NCI-H1092 (cell line): ENCODE measurements at regions not wholly inside any gene's neighbourhood (a gene's known extent, or its start where the extent isn't known, plus 50 kb on each side); places are given as distances from the start of the nearest gene placed in this dataset.
"Not testable (repeated sequence)": the region's sequence is repeated elsewhere in the genome, so short reads cannot be mapped to it uniquely, and the experiment has no call there.

Experiments used
- DNase-seq: peaks from one replicate; lab custom pipeline; 2025; lab: John Stamatoyannopoulos, UW

- no peak for DNase-seq
These were observed 448.0 kb downstream of the KCNT2 start for GRCh38 chr1:196160066-196160795.

- DNase-seq, result no peak
These were observed 452.7 kb downstream of the KCNT2 start for GRCh38 chr1:196155586-196155985.

GRCh38 chr1:196152975-196153374 lies 455.3 kb downstream of the KCNT2 start:
- no peak for DNase-seq

- no peak for DNase-seq
These were observed 456.2 kb downstream of the KCNT2 start for GRCh38 chr1:196152086-196152485.

- DNase-seq, result no peak
These were observed 459.8 kb downstream of the KCNT2 start for GRCh38 chr1:196148367-196148970.

- DNase-seq, result no peak
These were observed 460.7 kb downstream of the KCNT2 start for GRCh38 chr1:196147530-196147929.

- not testable (repeated sequence) for DNase-seq
These were observed 463.1 kb downstream of the KCNT2 start for GRCh38 chr1:196145151-196145550.

GRCh38 chr1:196144588-196144987 lies 463.7 kb downstream of the KCNT2 start:
- no peak for DNase-seq

GRCh38 chr1:196143602-196144342 lies 464.5 kb downstream of the KCNT2 start:
- no peak for DNase-seq

GRCh38 chr1:196142111-196142640 lies 466.1 kb downstream of the KCNT2 start:
- DNase-seq, result no peak

GRCh38 chr1:196136396-196136795 lies 471.8 kb downstream of the KCNT2 start:
- DNase-seq, result no peak

- DNase-seq, result no peak
These were observed 476.5 kb downstream of the KCNT2 start for GRCh38 chr1:196131691-196132090.

- DNase-seq, result no peak
These were observed 479.4 kb downstream of the KCNT2 start for GRCh38 chr1:196128835-196129234.

- DNase-seq, result no peak
These were observed 487.1 kb downstream of the KCNT2 start for GRCh38 chr1:196121181-196121580.

GRCh38 chr1:196115646-196116045 lies 492.6 kb downstream of the KCNT2 start:
- DNase-seq, result no peak

GRCh38 chr1:196114193-196114592 lies 494.0 kb downstream of the KCNT2 start:
- no peak for DNase-seq

GRCh38 chr1:196108990-196109389 lies 499.2 kb downstream of the KCNT2 start:
- not testable (repeated sequence) for DNase-seq

GRCh38 chr1:196105901-196106300 lies 502.3 kb downstream of the KCNT2 start:
- DNase-seq, result no peak

GRCh38 chr1:196102826-196103225 lies 505.4 kb downstream of the KCNT2 start:
- DNase-seq, result no peak

GRCh38 chr1:196098000-196098399 lies 510.2 kb downstream of the KCNT2 start:
- no peak for DNase-seq

- DNase-seq, result no peak
These were observed 513.4 kb downstream of the KCNT2 start for GRCh38 chr1:196094821-196095220.

- no peak for DNase-seq
These were observed 516.7 kb downstream of the KCNT2 start for GRCh38 chr1:196091397-196092135.
